EH (cell line): ENCODE measurements at regions not wholly inside any gene's neighbourhood (a gene's known extent, or its start where the extent isn't known, plus 50 kb on each side); places are given as distances from the start of the nearest gene placed in this dataset.
"Not testable (repeated sequence)": the region's sequence is repeated elsewhere in the genome, so short reads cannot be mapped to it uniquely, and the experiment has no call there.

ENCODE experiments used
- DNase-seq: peaks from one replicate; pipeline ENCODE4 v3.0.0-alpha.2; 2015; ENCODE audit warnings: low read depth

DNA sequence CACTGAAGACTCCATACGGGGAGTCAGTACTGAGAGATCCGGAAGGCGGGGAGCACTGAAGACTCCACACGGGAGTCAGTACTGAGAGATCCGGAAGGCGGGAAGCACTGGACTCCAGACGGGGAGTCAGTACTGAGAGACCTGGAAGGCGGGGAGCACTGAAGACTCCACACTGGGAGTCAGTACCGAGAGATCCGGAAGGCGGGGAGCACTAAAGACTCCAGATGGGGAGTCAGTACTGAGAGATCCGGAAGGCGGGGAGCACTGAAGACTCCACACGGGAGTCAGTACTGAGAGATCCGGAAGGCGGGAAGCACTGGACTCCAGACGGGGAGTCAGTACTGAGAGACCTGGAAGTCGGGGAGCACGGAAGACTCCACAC lies 77.2 kb downstream of the DLL1 start:
- not testable (repeated sequence) for DNase-seq

DNA sequence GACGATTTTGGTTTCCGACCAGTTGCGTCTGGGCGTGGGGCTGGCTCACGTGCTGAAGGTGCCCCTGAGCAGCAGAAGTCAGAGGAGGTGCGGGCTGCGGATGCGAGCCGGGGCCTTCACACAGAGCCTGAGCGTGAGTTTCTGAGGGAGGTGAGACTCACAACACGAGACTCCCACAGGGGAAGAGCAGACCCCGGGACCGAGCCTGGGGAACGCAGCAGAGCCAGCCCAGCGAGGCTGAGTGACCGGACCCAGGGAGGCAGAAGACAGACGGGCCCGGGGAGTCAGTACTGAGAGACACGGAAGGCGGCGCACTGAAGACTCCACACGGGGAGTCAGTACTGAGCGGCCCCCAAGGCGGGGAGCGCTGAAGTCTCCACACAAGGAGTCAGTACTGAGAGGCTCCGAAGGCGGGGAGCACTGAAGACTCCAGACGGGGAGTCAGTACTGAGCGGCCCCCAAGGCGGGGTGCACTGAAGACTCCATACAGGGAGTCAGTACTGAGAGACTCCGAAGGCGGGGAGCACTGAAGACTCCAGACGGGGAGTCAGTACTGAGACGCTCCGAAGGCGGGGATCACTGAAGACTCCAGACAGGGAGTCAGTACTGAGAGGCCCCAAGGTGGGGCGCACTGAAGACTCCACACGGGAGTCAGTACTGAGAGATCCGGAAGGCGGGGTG lies 77.8 kb downstream of the DLL1 start:
- no peak for DNase-seq

DNA sequence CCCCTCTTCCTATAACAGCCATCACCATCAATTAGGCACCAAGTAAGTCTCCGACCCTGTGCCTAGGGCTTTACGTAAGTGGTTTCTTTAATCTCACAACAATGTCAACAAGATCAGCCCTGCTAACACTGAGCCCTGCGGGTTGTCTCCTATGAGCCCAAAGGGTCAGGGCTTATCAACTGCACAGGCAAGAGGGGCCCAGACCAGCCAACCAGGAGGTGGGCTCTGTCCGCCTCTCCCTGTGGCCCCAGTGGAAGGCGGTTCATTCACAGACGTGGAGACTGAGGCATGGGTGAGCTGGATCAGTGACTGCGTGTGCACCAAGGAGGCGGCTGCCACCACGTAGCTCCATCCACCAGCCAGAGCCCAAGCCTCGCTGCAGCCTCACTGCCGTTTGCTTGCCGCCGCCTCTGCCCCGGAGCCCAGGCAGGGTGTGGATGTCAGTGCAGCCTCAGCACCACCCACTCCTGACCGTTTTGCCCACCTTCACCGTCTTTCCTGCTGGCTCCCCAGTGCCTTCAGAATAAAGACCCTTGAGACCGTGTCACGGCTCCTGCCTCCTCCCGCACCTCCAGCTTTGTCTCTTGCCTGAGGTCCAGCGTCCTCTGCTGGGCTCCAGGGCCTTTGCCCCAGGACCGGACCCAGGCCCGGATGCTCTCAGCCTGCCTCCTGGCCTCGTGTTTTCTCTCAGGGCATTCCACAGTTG lies 78.7 kb downstream of the DLL1 start:
- DNase-seq, result no peak

DNA sequence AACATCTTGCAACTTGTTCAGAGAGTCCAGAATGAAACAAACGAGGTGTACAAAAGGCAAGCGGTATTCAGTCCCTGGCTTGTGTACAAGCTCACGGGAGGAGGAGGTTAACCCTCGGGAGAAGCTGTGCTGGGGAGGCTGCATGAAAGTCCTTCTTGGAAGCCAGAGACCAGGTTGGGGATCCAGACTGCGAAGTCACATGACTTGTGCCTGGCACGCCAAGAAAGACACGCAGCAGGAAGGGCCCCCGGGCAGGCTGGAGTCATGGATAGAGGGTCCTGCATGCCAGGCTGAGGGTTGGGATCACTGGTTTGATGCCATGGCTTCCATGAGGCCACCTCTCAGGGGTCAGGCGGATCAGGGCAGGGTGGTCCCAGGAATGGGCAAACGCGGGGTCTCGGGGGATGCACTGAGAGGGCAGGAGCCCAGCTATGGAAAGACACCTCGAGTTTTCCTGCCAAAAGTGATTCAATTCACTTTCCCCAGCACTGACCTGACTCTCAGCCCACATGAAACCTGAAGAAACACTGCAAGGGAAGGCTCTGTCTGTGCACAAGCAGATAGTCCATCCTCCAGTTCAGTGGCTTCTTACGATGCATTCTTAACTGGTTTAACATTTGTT lies 79.4 kb downstream of the DLL1 start:
- no peak for DNase-seq

DNA sequence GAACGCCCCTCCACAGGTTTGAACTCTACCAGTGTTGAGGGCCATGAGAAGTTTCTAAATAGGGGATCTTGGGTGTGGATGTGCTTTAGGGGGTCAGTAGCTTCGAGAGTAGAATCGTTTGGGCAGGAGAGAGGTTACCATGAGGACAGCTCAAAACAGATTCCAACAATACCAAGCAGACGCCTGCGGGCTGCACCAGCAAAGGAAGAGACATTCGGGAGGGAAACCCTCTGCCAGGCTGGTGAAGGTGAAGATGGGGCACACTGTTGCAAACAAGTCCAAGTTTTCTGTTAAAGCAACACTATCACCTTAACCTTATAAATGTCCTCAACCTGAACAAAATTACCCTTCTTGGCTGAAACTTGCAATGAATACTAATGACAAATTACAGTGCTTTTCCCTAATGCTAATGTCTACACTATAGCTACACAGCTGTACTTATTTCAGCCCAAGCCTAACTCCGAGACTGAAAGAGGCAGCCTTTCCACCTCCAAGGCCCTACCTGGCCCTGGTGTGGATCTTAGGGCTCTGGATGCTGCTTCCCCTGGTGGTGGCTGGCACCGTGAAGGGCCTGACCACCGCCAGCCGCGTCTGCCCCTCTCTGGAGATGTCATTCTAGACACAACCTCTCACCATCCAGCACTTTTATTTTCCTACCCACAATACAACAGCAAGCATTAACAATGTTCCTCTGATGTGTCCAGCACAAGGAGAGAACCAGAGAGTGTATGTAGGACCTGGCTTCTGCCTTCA lies 80.1 kb downstream of the DLL1 start:
- DNase-seq, result no peak

DNA sequence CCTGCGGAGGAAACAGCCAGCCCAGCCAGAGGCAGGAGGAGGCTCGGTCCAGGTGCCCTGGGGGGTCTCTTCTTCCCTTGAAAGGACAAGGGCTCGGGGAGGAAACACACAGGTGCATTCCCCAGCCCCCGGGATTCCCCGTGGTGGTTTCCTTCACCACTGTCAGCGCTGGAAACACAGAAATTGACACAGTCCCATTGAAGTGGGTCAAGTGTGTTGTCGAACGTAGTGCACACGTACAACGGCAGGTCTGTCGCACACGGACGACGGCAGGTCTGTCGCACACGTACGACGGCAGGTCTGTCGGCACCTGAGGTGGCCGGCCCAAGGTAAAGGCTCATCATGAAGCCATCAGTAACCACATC lies 80.9 kb downstream of the DLL1 start:
- DNase-seq, result no peak

DNA sequence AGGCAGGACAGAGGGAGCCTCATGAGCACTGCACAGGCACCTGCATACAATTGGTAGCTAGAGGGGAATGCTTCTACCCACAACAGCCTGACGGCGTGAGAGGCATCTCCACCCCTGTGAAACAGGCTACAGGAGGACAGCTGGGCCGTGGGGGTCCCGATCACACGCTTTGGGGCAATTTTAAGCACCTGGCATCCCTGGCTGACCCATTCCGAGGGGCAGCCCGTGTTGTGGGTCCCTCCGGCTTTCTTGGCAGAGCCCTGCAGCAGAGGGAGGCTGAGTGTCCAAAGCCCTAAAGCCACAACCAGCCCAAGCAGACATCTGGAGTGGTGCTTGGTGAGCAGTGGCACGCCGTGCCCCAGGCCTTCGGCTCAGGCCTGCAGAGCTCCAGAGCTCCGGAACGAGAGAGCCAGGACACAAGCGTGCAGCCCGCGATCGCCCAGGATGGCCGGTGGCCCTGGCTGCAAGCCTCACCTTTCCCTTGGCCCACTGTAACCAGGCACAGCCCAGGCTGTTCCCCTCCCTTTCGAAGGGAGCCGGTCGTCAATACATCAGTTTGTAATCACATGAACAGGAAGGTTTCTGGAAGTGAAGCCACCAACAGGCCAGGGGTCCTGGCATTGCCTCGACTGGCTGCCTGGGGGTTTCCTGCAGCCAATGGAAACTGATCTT lies 81.4 kb downstream of the DLL1 start:
- DNase-seq, result no peak

DNA sequence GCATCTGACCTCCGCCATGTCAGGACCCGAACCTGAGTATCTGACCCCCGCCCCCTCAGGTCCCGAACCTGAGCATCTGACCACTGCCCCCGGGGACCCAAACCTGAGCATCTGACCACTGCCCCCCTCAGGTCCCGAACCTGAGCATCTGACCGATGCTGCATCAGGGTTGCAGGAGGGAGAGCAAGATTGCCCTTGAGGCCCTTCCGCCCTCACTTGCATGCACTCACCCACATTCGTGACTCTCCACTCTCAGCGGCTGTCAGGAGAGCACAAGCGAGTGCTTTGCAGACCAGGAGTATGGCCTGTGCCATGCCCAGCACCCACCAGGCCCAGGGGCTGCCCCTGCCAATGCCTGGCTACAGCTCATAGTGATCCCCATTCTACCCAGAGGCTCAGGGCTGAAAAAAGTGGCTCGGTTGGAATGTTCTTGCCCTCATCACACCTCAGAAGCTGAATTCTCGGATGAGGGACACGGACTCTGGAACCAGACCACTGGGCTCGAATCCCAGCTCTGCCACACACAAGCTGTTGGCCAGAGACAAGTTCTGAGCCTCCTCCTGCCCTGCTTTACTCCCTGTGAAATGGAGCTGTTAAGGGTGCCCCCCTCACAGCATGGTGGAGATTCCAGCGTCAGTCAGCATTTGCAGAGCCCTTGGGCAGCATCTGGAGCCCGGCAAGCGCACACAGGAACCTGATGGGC lies 82.1 kb downstream of the DLL1 start:
- no peak for DNase-seq

DNA sequence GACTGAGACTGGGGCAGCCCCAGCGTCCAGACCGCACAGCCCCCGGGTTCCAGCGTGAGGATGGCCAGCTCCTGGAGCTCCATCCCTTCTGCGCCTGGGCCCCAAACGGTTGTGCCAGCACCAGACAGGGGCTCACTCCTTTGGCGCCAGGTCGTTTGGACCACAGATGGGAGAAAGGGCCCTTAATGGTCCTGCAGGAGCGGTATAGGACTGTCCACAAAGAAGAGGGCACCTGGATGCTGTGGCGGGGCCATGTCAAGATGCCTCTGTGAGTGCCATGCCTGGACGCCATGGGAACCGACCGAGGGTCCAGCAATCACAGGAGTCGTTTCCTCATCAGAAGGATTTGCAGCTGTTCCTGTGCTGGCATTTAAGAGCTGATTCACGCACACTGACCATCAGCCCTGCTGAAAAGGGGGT lies 82.7 kb downstream of the DLL1 start:
- no peak for DNase-seq

DNA sequence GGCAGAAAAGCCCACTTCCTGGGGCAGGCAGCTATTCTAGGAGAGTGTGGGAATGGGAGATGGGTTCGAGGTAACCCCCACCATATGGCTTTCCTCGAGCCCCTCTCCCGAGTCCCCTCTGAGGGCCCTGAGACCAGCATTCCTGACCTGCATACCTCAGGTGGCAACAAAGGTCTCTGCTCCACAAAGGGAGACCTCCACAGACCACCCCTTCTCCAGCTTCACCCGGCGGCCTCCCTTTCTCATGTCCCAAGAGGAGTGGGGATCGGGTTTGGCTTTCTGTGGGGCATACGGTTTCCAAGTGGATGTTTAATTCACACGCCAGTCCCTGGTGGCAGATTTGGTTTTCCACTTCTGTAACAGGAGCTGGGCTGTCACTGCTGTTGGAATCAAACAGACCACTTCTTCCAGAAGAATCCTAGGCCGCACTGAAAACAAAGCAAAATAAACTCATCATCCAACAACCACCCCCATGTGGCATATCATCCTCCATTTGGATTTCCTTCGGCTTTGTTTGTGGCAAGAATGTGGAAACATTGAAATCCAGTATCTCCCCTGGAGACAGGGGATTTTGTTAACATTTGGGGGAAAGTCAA lies 83.2 kb downstream of the DLL1 start:
- DNase-seq, result no peak

DNA sequence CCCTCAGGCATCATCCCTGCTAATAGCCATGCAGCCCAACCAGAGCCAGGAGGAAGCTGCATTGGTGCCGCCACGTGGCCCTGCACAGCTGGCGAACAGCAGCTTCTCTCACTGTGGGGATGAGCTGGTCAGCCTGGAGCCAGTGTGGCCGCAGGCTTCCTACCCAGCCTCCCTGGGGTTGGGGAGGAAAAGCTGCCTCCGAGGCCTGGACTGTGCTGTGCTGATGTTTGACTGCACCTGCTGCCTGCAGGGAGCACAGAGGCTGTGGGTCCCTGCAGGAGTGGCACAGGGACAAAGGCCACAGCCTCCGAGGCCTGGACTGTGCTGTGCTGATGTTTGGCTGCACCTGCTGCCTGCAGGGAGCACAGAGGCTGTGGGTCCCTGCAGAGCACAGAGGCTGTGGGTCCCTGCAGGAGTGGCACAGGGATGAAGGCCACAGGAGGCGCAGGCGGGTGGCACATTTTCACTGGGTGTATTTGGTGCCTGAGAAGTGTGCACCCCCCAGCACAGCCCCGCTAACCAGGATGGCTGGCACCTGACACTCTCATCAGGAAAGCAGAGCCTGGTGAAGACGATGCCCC lies 83.9 kb downstream of the DLL1 start:
- no peak for DNase-seq

DNA sequence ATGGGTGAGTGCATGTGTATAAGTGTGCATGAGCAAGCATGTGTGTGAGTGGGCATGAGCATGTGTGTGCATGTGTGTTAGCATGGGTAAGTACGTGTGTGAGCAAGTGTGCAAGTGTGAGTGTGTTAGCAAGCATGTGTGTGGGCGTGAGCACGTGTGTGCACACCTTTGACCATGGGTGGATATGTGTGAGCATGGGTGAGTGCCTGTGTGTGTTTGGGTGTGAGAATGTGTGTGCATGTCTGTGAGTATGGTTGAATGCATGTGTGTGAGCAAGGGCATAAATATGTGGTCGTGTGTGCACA lies 84.6 kb downstream of the DLL1 start:
- DNase-seq, result no peak

DNA sequence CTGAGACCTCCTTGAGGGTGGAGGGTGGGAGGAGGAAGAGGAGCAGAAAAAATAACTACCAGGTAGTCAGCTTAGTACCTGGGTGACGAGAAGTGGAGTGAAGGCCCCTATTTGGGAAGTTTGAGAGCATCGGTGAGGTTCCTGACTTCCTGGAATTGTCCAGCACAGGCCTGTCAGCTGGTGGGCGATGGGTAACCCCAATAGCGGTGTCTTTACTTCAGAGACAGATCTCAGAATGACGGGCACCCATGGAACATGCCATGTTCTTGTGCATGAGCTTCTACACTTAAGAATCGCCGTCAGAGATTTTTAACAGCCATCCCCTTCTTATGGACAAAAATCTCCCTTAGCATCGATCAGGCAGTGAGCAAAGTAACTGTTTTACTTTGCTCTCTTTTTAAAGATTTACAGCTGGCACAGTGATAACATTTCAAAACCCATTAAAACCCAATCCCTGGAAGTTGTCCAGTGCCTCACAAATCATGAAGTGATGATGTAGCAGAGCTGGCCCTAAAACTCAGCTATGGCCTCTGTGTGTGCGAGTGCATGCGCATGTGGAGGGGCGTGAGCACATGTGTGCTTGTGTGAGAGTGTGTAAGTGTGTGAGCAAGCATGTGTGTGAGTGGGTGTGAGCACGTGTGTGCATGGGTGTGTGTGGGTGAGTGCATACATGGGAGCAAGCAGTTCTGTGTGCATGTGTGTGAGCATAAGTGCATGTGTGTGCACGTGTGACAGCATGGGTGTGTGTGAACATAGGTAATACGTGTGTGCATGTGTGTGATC lies 85.2 kb downstream of the DLL1 start:
- no peak for DNase-seq

DNA sequence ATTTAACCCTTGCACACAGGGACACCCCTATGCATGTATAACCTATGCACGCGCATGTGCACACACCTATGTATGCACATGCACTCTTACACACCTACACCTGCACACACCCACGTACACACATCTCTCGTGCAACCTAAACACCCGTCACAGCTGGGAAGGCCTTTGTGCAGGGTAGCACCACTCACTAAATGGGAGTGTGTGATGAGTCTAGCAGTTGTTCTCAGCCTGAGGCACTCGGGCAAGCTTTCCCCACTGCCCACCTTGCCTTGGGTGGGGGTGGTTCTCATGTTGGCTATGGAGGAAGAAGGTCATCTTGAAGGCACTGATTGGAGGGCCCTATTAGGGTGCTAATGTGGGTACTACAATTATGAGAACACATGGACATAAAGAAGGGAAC lies 85.8 kb downstream of the DLL1 start:
- no peak for DNase-seq

DNA sequence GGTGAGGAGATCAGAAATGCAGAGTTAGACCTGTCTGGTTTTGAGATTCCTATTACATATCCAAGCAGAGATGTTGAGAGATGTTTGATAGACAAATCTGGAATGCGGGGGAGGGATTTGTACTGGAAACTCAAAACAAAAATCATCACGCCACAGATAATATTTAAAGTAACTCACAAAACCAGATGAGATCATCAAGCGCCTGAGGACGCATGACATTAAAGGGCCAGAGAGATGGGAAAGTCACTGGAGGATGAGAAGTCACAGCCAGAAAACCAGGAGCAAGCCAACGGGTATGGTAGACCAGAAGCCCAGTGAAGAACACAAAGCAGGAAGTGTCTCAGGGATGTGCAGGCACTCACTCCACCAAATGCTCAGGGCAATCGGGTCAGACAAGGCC lies 87.7 kb downstream of the DLL1 start:
- no peak for DNase-seq

DNA sequence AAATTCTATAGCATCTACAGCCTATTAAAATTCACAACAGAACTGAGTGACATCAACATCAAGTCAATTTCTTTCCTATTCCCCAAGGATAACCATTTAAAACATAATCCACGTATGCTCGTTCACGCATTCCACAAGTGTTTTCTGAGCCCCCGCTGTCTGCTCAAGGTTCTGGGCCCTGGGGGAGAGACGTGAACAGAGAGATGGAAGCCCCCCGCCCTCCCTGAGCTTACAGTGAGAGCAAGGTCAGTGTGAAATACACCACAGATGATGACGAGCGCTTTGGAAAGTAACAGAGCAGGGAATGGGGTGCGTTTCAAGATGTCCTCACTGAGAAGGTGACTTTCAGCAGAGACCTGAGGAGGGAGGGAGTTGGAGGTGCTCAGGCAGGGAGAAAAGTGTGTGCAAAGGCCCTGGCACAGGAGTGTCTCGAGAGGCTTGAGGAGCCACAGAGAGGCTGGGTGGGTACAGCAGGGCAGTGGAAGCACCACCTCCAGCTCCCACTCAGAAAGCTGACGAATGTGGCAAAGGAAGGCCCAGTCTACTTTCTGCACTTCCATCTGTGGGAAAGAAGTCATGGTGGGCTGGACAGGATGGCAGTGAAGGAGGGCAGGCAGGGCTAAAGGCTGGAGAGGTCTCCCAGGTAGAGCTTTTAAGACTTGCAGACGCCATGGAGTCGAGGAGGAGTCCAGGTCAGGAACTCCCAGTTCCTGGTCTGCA lies 88.3 kb downstream of the DLL1 start:
- DNase-seq, result no peak

DNA sequence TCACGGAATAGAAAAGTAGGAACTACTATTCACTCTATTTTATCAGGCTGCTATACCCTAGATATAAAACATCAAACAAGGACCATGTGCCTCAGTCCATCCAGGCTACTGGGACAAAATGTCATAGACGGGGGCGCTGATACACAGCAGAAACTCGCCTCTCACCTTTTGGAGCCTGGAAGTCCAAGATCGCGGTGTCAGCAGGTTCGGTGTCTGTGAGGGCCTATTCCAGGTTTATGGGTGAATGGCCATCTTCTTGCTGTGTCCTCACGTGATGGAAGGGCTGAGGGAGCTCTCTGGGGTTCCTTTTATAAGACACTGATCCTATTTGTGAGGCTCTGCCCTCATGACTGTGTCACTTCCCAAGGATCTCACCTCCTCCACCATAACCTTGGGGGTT lies 89.5 kb downstream of the DLL1 start:
- no peak for DNase-seq

DNA sequence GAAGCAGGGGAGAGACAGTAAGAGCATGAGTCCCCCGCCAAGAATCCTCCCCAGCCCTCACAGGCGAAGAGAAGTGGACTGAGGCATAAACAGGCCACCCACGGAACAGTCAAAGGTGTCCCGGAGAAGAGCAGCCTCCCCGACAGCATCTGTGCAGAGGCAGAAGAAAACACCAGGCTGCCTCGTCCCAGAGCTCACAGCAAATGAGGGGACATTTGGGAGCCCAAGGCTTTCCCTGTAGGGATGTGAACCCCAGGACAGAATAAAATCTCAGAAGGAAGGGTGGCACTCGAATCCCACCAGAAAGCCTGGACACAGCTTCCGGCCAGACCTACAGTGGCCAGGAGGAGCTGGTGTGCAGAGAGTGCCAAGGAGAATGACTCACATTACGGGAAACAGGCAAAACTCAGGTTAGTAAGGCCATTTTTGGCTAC lies 90.4 kb downstream of the DLL1 start:
- DNase-seq, result no peak

DNA sequence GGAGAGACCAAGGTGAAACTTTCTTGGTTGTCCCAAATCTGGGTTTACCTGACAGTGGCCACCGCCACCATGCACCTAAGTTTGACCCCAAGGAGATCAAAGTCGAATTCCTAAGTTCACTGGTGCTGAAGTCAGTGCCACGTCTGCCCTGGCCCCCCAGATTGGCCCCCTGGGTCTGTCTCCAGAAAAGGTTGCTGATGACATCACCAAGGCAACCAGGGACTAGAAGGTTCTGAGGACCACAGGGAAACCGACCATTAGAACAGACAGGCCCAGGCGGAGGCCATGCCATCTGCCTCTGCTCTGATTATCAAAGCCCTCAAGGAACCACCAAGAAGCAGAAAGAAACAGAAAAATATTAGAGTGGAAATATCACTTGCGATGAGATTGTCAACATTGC lies 91.2 kb downstream of the DLL1 start:
- no peak for DNase-seq

DNA sequence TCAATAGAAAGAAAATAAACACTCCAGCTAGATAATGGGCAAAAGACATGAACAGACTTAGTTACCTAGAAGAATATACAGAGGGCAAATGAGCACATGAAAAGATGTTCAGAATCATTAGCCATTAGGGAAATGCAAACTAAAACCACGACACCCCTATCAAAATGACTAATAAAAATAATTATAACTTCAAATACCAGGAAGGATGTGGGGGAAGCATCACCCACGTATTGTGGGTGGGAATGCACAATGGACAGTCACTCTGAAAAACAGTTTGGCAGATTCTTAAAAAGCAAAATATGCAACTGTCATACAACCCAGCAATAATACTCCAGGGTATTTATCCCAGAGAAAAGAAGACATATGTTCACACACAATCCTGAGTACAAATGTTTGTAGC lies 92.6 kb downstream of the DLL1 start:
- DNase-seq, result no peak
